HL-60 (cell line): ENCODE measurements at regions not wholly inside any gene's neighbourhood (a gene's known extent, or its start where the extent isn't known, plus 50 kb on each side); places are given as distances from the start of the nearest gene placed in this dataset.
A peak's percentile ranks its signal among the peaks of the same experiment; 100 is the strongest.

Experiments used
- DNase-seq, 2 experiments: peaks; one replicate each; pipeline ENCODE4 v3.0.0-alpha.2; 2010 to 2020; ENCODE audit warnings: low read depth in 1 of 2, low spot score in 1 of 2
- H3K27ac ChIP-seq: fragments of 250-450 bp; sonication (Bioruptor Pico); replicated peaks from 2 replicates; pipeline ENCODE4 v1.5.1; 2020; ENCODE audit warnings: mild to moderate bottlenecking, moderate library complexity
- H3K27me3 ChIP-seq: fragments of 250-450 bp; sonication (Bioruptor Pico); 2 replicates; pipeline ENCODE4 v1.5.1; 2021; ENCODE audit warnings: mild to moderate bottlenecking, moderate library complexity; ENCODE audit not compliant: insufficient read depth, poor library complexity, severe bottlenecking
- H3K4me3 ChIP-seq: replicated peaks from 2 replicates; pipeline ENCODE4 v1.5.1; 2011; ENCODE audit warnings: mild to moderate bottlenecking, control low read depth, low read length; ENCODE audit not compliant: insufficient read depth
- GABPA ChIP-seq: IDR thresholded peaks from 2 replicates; pipeline ENCODE4 v1.6.1; 2012; ENCODE audit warnings: low read depth
- POLR2AphosphoS5 ChIP-seq: IDR thresholded peaks from 2 replicates; pipeline ENCODE4 v1.6.1; 2012; ENCODE audit warnings: low read depth
- REST ChIP-seq: IDR thresholded peaks from 2 replicates; pipeline ENCODE4 v1.6.1; 2012; ENCODE audit warnings: low read depth; ENCODE audit not compliant: insufficient replicate concordance
- SPI1 ChIP-seq: IDR thresholded peaks from 2 replicates; pipeline ENCODE4 v1.6.1; 2012; ENCODE audit warnings: low read depth, mild to moderate bottlenecking, borderline replicate concordance
- TF ChIP-seq, protein P1 (sequence below): IDR thresholded peaks from one replicate; pipeline ENCODE4 v1.5.1; 2011; ENCODE audit warnings: low read length, control low read depth, inconsistent platforms; ENCODE audit not compliant: insufficient read depth

DNA sequence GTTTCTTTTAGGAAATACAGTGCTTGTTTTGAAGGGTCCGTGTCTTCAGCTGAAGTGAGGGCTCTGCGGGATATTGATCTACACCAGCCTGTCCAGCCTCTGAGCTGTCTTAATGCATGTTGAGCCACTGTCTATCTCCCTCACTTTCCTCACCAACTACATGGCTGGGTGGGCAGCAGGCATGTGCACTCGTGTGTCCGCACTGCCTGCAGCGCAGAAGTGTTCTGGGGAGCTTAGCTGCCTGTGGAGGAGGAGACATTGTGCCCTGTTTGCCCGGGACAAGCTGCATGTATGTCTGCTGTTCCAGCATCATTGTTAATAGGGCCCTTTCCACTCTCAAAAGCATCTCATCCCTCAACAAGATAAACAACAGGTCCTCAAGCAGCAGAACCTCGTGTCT, 133.1 kb upstream of the EEPD1 start:
- no peaks in the 10 kb centered on the region for H3K27me3 ChIP-seq
- no peak overlapping the region for H3K4me3 ChIP-seq
- DNase-seq, result no peak
- TF ChIP-seq, protein P1, sequence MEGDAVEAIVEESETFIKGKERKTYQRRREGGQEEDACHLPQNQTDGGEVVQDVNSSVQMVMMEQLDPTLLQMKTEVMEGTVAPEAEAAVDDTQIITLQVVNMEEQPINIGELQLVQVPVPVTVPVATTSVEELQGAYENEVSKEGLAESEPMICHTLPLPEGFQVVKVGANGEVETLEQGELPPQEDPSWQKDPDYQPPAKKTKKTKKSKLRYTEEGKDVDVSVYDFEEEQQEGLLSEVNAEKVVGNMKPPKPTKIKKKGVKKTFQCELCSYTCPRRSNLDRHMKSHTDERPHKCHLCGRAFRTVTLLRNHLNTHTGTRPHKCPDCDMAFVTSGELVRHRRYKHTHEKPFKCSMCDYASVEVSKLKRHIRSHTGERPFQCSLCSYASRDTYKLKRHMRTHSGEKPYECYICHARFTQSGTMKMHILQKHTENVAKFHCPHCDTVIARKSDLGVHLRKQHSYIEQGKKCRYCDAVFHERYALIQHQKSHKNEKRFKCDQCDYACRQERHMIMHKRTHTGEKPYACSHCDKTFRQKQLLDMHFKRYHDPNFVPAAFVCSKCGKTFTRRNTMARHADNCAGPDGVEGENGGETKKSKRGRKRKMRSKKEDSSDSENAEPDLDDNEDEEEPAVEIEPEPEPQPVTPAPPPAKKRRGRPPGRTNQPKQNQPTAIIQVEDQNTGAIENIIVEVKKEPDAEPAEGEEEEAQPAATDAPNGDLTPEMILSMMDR, result no peak
- no peak overlapping the region for H3K27ac ChIP-seq

DNA sequence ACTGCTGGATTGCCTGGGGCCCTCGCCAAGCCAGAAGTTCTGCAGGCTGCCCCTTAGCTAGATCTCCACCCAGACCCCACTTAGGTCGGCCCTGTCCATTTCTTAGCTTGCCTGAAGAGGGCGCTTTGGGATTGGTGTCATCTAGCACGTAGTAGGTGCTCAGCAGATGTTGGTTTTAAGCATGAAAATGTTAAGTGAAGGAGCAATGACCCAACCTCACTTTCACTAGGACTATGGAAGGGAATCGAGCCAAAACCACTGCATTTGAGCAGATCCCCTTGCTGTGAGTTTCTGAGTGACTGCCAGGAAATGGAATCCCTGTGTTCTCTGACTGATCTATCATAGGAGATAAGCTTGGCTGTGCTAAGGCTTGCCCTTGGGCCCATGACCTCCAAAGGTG, 131.7 kb upstream of the EEPD1 start:
- DNase-seq, result no peak
- Histone ChIP-seq H3K27me3 (no peaks in the 10 kb centered on the region), H3K4me3 (no peak overlapping the region), H3K27ac (no peak overlapping the region)
- TF ChIP-seq POLR2AphosphoS5 (no peak), REST (no peak), GABPA (no peak), SPI1 (no peak)
- TF ChIP-seq, protein P1, result no peak

GRCh38 chr7:36021917-36022550, 131.0 kb upstream of the EEPD1 start:
- no peak overlapping the region for H3K4me3 ChIP-seq
- no peaks in the 10 kb centered on the region for H3K27me3 ChIP-seq
- TF ChIP-seq GABPA (no peak), SPI1 (no peak), POLR2AphosphoS5 (no peak), REST (no peak)
- TF ChIP-seq, protein P1, result no peak
- H3K27ac ChIP-seq, result no peak overlapping the region
- no peak for DNase-seq

GRCh38 chr7:36023033-36023560, 130.0 kb upstream of the EEPD1 start:
- peak in 1 of 2 experiments; percentile 24 for DNase-seq
- TF ChIP-seq, protein P1, result no peak
- TF ChIP-seq GABPA, result no peak
- TF ChIP-seq REST, result no peak
- TF ChIP-seq POLR2AphosphoS5, result no peak
- TF ChIP-seq SPI1, result no peak
- H3K4me3 ChIP-seq, result no peak overlapping the region
- H3K27me3 ChIP-seq, result no peaks in the 10 kb centered on the region
- no peak overlapping the region for H3K27ac ChIP-seq
